HG02678 (cell line): ENCODE measurements at regions not wholly inside any gene's neighbourhood (a gene's known extent, or its start where the extent isn't known, plus 50 kb on each side); places are given as distances from the start of the nearest gene placed in this dataset.
A peak's percentile ranks its signal among the peaks of the same experiment; 100 is the strongest.

Experiments
- ATAC-seq: cut with Tn5 transposase; IDR thresholded peaks from one replicate; pipeline ENCODE4 v1.9.1; 2021; ENCODE audit warnings: mild to moderate bottlenecking, moderate library complexity; ENCODE audit not compliant: unreplicated experiment

GRCh38 chr13:24043590-24044350, 116.8 kb upstream of the SPATA13 start:
- ATAC-seq, result no peak

GRCh38 chr13:24045597-24045996, 114.9 kb upstream of the SPATA13 start:
- no peak for ATAC-seq

DNA sequence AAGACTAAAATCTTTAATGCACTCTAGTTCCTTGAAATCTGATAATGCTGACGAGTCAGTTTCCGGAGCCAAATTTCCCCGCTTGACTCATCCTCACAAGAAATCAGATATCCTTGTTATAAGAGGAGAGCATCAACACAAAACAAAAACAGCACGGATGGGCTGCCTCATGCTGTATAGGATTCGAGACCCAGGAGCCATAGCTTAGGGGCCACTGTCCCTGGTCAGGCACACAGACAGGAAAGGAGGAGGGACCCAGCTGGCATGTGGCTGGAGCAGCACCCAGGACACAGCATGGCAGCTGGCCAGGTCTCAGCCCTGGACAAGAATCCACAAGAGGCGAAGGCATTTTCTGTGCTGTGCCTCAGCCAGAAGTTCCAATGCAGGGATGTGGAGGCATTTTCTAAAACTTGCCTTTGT, 110.2 kb upstream of the SPATA13 start:
- no peak for ATAC-seq

GRCh38 chr13:24050796-24051715, 109.5 kb upstream of the SPATA13 start:
- ATAC-seq, result no peak

DNA sequence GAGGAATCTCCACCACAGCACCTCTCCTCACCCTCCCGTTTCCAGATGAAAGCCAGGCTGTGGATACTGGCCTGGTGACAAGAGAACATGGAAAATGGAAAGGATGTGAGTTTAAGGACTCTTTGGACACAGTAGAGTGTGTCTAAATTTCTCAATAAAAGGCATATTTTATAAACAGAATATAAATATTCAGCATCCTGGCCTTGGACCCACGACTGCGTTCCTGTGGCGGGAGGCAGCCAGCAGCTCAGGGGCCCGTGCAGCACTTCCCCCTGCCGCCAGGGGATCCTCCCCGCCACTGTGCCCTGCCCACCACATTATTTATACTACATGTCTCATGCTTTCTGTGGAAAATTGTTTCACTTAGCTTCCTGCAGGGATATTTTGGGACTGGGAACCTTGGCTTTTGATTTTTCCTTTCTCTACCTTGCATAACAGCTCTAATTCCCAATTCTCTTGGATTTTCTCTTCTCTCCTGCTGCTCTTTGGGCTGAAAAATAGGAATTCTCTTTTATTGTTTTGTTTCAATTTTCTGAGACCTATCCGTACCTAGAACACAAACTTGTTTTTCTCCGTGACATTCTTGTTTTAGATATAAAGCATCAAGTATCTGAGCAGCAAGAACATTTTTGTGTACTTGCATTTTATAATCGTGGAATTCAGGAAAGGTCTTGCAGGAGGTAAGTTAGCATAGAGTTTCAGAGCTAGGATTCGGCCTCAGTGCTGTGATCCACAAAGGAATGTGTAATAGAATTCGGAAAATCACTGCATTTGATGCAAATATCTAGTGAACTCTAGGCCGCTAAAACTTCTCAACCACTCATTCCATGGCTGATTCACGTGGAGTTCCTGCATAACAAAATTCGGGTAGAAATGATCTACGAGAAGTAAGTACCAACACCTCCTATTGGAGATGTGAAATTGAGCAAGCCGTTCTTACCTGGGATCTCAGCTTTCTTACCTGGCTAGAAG, 107.7 kb upstream of the SPATA13 start:
- no peak for ATAC-seq

DNA sequence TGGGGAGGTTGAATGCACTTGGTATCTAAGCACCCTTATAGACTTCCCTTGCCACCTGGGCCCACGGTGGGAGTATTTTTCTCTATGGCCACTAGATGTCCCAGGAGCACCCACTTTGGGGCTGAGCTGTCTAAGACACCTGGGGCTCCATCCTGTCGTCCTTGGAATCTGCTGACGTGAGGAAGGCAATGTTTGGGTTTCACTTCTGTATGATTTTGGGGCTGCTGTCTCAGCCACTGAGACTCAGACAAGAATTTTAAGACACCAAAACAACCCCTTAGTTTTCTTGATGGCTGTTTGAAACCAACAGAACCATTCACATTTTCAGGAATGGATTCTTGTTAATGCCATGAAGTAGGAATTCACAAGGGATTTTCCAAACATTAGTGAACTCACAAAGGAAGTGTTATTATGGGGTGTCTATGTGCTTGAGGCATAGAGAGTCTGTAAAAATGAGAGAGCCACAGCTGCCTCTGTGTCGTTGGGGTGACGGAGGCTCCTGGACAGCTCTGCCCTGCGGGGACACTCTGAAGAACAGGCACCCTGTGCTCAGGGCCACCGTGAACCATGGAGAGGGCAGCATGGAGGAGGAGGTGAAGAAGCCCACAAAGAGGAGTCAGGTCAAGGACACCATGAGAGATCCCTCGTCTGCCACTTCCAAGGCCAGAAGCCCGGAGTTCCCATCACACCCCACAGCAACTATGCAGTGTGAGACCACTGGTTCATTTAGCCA, 106.8 kb upstream of the SPATA13 start:
- ATAC-seq, result peak; percentile 95

DNA sequence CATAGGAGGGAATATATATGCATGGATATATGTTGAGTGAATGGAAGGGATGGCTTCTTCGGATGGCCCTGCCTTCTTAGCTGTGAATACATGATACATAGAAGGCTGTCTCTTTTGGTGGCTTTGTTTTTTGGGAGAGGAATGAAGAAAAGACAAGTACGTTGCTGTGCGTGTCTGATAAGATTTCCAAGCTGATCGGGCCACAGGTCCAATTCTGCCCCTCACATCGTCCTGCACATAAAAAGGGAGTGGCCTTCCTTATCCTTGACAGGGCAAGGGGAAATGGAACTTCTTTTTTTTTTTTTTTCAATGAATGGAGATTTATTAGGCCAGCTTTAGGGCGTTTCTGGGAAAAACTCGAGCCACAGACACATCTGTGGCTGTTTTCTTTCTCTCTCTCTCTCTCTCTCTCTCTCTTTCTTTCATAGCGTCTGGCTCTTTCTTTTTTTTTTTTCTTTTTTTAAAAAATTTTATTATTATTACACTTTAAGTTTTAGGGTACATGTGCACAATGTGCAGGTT, 103.8 kb upstream of the SPATA13 start:
- no peak for ATAC-seq

DNA sequence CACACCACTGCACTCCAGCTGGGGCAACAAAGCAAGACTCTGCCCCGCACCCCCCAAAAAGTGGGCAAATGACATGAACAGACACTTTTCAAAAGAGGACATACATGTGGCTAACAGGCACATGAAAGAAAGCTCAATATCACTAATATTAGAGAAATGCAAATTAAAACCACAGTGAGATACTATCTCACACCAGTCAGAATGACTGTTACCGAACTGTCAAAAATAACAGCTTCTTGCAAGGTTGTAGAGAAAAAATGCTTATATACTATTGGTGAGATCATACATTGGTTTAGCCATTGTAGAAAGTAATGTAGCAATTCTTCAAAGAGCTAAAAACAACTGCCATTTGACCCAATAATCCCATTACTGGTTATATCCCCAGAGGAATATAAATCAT, 99.5 kb upstream of the SPATA13 start:
- ATAC-seq, result peak; percentile 59

GRCh38 chr13:24063281-24063877, 97.1 kb upstream of the SPATA13 start:
- ATAC-seq, result no peak

DNA sequence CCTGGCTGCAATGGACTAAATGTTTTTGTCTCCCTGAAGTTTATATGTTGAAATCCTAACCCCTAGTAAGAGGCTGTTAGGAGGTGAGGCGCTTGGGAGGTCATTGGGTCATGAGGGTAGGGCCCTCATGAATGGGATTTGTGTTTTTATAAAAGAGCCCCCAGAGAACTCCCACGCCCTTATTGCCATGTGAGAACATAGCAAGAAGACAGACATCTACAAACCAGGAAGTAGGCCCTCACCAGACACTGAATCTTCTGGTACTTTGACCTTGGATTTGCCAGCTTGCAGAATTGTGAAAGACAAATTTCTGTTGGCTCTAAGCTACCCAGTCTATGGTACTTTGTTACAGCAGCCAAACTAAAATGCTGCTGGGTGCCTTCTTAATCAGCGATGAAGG, 96.1 kb upstream of the SPATA13 start:
- ATAC-seq, result no peak

DNA sequence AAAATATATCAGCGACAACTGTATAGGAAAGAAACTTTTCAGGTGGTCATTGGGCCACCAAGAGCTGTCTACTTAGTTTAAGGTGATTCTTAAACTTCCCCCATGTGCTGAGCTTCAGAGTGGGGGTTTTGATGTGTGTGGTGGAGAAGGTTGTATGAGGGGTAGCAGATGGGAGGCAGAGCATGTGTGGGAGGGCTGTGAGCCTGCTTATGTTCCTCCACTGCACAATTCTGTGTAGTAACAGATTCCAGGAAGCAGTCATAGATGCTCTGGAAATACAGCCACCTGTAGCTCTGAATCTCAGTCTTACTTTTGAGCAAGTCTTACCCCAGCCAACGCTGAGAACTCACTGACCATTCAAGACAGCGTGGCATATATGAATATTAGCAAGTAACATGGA, 95.3 kb upstream of the SPATA13 start:
- ATAC-seq, result no peak

GRCh38 chr13:24066405-24067295, 93.9 kb upstream of the SPATA13 start:
- no peak for ATAC-seq

DNA sequence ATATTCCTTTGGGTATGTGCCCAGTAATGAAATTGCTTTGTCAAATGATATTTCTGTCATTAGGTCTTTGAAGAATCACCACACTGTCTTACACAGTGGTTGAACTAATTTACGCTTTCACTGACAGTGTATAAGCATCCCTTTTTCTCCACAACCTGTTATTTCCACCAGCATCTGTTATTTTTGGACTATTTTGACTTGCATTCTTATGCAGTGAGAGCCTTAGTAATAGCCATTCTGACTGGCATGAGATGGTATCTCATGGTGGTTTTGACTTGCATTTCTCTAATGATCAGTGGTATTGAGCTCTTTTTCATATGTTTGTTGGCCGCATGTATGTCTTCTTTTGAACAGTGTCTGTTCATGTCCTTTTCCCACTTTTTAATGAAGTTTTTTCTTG, 92.0 kb upstream of the SPATA13 start:
- no peak for ATAC-seq

DNA sequence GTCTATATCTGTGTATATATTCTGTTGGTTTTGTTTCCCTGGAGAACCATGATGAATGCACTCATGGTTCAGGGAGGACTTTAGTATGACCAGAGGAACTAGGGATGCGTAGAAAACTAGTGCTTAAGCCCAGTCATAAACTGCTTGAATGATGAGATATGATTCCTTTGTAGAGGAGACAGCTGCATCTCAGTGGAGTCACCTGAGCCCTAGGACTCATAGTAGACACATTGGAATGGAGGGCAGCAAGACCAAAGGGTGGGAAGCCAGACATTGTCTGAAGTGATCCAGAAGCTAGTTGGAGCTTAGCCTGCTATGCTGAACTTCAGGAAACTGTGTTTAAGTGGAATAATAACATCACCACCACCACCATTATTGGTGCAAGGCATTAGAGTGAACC, 89.5 kb upstream of the SPATA13 start:
- no peak for ATAC-seq

GRCh38 chr13:24071423-24072075, 89.0 kb upstream of the SPATA13 start:
- no peak for ATAC-seq

DNA sequence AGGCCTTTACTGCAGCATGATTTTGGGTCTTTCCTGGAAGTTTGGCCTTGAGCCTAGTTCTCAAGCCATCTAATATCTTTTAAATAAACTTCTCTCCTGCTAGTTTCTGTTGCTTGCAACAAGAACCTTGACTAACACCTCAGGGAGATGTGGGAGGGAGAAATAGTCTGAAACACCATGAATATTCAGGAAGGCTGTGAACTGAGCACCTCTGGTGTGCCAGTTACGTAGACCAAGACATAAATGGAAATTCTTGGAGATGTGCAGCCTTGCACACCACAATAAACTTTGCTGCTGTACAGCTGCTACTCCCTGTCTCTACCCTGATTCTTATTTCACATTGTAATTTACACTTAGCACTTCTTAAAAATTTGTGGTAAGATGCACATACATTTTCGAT, 86.9 kb upstream of the SPATA13 start:
- no peak for ATAC-seq

DNA sequence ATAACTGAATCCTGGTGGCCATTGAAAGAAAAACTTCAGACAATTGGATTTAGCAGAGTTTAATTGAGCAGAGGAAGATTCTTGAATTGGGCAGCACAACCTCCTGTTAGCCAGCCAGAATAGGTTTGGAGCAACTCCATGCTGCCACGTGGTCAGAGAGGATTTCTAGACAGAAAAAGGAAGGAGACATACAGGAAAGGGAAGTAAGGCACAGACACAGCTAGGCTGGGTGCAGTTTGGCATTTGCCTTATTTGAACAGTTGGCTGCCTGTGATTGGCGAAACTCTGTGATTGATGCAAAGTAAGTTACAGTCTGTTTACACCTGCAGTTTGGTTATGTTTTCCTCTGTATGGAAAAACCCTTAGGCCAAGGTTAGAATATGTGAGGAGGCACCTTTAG, 85.8 kb upstream of the SPATA13 start:
- ATAC-seq, result no peak
